ENCODE measurements at regions not wholly inside any gene's neighbourhood (a gene's known extent, or its start where the extent isn't known, plus 50 kb on each side); places are given as distances from the start of the nearest gene placed in this dataset.
"Not testable (repeated sequence)": the region's sequence is repeated elsewhere in the genome, so short reads cannot be mapped to it uniquely, and the experiment has no call there.

- no peak for DNase-seq
Observed at GRCh38 chr18:60200558-60200957, 172.0 kb downstream of the MC4R start.

GRCh38 chr18:60199505-60199904, 173.1 kb downstream of the MC4R start:
- DNase-seq: no peak

- DNase-seq: no peak
Observed at GRCh38 chr18:60197671-60198462, 174.7 kb downstream of the MC4R start.

GRCh38 chr18:60196836-60197606, 175.6 kb downstream of the MC4R start:
- no peak for DNase-seq

- no peak for DNase-seq
Observed at GRCh38 chr18:60193780-60194179, 178.8 kb downstream of the MC4R start.

- DNase-seq: no peak
Observed at GRCh38 chr18:60191926-60192325, 180.6 kb downstream of the MC4R start.

- no peak for DNase-seq
Observed at GRCh38 chr18:60189856-60190255, 182.7 kb downstream of the MC4R start.

GRCh38 chr18:60188958-60189357, 183.6 kb downstream of the MC4R start:
- no peak for DNase-seq

- no peak for DNase-seq
Observed at GRCh38 chr18:60182223-60182622, 190.4 kb downstream of the MC4R start.

GRCh38 chr18:60180671-60181070, 191.9 kb downstream of the MC4R start:
- DNase-seq: no peak

- not testable (repeated sequence) for DNase-seq
Observed at GRCh38 chr18:60178224-60178623, 194.4 kb downstream of the MC4R start.

- no peak for DNase-seq
Observed at GRCh38 chr18:60176259-60176658, 196.3 kb downstream of the MC4R start.

GRCh38 chr18:60174832-60175231, 197.7 kb downstream of the MC4R start:
- DNase-seq: no peak

- no peak for DNase-seq
Observed at GRCh38 chr18:60172030-60172429, 200.5 kb downstream of the MC4R start.

GRCh38 chr18:60163622-60164021, 209.0 kb downstream of the MC4R start:
- no peak for DNase-seq

- no peak for DNase-seq
Observed at GRCh38 chr18:60162388-60162787, 210.2 kb downstream of the MC4R start.

- DNase-seq: no peak
Observed at GRCh38 chr18:60157810-60158209, 214.8 kb downstream of the MC4R start.

GRCh38 chr18:60153376-60153775, 219.2 kb downstream of the MC4R start:
- no peak for DNase-seq

GRCh38 chr18:60149316-60149715, 223.3 kb downstream of the MC4R start:
- DNase-seq: no peak

- no peak for DNase-seq
Observed at GRCh38 chr18:60147323-60147722, 225.3 kb downstream of the MC4R start.

GRCh38 chr18:60146220-60146960, 226.2 kb downstream of the MC4R start:
- DNase-seq: no peak

GRCh38 chr18:60145776-60146175, 226.8 kb downstream of the MC4R start:
- DNase-seq: no peak

- DNase-seq: no peak
Observed at GRCh38 chr18:60134806-60135205, 235.0 kb downstream of the PMAIP1 start.

- DNase-seq: no peak
Observed at GRCh38 chr18:60130284-60130683, 230.5 kb downstream of the PMAIP1 start.
